Stimulated activated CD8-positive, alpha-beta memory T cell treated with anti-CD3 and anti-CD28 coated beads, Interleukin-2, amount 100 ng/mL, for 1 hour (primary cell): ENCODE measurements at regions not wholly inside any gene's neighbourhood (a gene's known extent, or its start where the extent isn't known, plus 50 kb on each side); places are given as distances from the start of the nearest gene placed in this dataset.
"Not testable (repeated sequence)": the region's sequence is repeated elsewhere in the genome, so short reads cannot be mapped to it uniquely, and the experiment has no call there.

ENCODE experiments used
- DNase-seq, 2 donors: peaks; one replicate each; pipeline ENCODE4 v3.0.0-alpha.2; 2020; ENCODE audit warnings: low read depth in 2 of 2

DNA sequence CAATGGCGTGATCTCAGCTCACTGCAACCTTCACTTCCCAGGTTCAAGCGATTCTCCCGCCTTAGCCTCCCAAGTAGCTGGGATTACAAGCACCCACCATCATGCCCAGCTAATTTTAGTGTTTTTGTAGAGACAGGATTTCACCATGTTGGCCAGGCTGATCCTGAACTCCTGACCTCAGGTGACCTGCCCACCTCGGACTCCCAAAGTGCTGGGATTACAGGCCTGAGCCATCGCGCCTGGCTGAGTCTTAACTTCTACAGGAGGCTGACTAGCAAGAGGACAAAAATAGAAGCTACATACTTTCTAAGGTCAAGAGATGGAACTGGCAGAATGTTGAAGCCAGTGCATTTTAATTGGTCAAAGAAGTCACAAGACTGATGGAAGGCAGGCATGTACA, 2296.2 kb upstream of the RAG2 start:
- DNase-seq: not testable (repeated sequence)

DNA sequence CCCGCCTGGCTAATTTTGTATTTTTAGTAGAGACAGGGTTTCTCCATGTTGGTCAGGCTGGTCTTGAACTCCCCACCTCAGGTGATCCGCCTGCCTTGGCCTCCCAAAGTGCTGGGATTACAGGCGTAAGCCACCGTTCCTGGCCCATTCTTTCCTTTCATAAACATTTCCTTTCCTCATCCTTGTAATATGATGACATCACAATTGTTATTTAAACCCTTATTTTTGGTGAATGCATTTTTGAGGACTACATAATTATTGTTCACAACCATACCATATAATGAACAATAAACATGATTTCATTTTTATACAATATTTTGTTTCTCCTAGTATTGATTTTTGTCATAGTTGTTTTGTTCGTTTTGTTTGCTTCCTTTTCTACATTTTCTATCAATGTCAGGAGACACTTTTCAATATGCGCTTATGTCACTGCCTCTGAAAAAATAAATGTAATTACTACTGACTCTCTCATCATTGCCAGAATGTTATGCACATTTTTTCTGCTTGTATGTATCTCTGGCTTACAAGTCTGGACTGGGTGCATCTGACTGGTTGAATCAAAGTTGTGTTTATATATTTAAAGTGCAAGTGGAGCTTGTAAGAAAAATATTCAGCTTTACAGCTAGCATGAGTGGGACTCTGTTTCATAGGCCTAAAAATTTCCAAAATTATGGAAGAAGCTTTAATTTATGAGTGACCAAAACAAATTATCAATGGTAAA, 2286.3 kb upstream of the RAG2 start:
- no peak for DNase-seq

DNA sequence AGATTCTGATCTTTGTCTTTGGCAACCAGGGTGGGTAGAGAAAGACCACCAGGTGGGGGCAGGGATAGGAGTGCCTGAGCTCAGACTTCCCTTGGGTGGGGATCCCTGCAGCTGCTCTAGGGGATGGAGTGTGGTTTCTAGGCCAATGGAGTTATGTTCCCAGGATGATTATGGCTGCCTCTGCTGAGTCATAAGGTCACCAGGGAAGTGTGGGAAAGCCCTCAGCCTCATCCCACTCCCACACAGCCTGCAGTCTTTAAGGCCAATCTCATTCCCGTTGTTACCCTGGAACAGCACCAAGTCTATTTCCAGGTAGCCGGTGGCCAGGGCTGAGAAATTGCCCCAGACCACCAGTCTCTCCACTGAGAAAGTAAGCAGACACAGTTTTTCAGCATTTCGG, 2269.3 kb upstream of the RAG2 start:
- no peak for DNase-seq

DNA sequence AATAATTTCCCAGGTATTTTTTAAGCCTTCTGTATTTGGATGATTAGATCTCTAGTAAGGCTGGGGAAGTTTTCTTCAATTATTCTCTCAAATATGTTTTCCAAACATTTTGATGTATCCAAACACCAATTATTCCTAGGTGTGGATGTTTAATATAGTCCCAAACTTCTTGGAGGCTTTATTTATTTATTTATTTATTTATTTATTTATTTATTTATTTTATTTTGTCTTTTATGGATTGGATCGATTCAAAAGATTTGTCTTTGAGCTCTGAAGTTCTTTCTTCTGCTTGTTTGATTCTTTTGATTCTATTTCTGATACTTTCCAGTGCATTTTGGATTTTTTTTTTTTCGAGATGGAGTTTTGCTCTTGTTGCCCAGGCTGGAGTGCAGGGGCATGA, 2267.9 kb upstream of the RAG2 start:
- no peak for DNase-seq

DNA sequence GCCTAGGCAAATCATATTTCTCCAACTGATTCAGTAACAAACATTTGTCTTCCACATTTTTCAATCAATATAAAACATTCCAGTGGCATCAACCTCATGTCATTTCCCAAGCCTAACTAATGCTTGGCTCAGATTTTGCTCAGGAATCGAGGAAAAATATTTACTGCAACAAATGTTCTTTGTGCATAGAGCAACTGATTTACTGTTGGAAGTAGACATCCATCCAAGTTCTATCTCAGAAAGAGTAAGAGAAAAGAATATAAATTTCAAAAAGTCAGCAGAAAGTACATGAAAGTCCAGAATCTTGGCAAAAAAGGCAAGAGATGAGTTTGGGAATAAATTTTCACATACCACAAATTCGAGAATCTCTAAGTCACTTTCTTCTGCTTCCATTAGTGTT, 2245.0 kb upstream of the RAG2 start:
- no peak for DNase-seq

DNA sequence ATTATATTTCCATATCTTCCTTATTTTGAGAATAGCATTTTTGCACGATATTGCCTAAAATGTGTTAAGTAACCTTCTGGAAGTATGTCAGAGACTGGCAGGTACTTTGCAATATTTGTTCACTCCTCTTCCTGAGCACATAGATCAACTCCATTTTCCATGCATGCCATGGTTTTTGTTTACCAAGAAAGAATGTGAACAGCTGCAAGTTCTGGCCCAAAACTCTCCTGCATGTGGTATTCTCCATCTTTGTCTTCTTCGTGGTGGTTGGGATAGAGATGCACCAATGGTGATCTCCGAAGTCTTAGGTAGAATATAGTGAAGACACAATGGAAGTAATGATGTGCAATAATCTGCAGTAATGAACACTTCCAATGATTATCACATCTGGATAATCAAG, 2241.0 kb upstream of the RAG2 start:
- no peak for DNase-seq

DNA sequence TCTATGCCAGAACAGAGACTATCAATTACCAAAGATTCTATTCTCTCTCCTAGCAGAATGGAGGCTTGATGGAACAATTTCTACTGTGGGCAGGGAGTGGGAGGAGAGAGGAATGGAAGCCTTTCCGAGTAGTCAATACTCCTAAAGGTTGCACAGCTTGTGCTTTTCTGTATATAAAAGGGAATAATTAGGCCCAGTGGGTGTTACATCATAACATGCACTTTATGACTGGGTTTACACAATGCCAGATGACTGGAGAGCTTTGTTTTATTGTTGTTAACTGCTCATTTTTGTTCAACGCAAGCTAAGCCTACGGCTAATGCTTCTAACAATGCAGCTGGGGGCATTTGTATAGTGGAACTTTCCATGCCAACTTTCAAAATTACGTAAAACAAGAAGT, 2237.9 kb upstream of the RAG2 start:
- DNase-seq: no peak

DNA sequence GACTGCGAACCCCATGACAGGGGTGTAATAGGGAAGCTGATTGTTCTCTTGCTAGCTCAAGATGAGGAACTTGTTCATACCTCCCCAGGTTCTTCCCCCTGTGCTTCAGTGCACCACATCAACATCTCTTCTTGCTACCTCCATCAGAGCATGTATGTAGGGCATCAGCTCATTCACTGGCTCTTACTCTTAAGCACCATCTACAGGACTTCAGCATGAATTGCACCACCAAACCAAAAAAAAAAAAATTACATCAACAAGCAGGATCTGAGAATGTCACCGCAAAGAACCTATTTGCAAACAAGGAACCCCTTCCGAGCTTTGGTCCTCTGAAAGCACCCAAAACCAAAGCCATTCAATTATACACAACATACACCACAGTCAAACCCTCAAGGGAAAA, 2226.5 kb upstream of the RAG2 start:
- no peak for DNase-seq

DNA sequence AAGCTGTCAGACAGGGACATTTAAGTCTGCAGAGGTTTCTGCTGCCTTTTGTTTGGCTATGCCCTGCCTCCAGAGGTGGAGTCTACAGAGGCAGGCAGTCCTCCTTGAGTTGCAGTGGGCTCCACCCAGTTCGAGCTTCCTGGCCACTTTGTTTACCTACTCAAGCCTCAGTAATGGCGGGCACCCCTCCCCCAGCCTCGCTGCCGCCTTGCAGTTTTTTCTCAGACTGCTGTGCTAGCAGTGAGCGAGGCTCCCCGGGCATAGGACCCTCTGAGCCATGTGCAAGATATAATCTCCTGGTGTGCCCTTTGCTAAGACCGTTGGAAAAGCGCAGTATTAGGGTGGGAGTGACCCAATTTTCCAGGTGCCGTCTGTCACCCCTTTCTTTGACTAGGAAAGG, 2223.8 kb upstream of the RAG2 start:
- not testable (repeated sequence) for DNase-seq

DNA sequence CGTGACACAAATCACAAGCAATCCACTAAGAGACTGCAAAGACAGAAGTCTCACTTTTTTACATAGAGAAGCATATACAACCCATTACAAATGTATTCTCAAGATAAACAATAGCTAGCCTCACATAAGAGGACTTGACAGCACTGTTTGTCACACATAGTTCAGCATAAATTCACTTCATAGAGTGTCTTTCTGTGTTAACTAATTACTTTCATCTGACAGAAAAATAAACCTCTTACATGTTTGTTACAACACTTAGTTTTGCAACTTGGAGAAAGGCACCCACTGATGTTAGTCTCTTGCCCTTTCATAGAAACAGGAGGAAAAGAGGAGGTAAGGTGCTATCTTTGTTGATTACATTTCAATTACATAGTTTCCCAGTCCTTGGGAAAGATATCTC, 2221.9 kb upstream of the RAG2 start:
- no peak for DNase-seq

DNA sequence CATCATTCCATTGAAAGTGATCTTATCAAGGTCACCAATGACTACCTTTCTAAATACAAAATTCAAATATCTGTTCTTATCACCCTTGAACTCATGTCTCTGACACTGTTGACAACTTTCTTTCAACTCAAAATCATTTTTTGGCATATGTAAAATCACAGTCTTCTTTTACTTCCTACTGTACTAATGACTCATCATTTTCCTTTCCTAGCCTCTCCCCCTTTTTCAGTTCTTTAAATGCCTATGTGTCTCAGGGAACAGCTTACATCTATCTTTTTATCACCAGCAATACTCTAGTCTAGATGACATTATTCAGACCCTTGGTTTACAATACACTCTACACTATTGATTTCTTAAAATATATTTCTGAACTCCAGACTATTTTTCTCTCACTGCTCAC, 2220.7 kb upstream of the RAG2 start:
- DNase-seq: no peak

DNA sequence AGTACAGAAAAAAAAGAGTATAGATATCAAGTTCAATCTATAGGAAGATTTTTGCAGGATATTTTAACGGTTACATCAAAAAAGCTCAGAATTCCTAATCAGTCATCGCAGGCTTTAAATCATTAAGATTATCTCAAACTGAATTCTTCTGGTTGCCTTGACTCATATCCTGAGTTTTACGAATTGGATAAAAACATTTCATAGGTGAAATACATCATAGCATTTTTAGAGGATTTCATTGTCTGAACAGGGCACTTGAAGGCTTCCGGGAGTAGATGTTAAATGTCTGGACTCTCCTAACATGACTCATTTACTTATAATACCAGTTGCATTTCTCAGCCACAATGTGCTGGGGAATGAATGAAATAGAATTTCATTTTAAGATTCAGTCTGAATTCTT, 2216.6 kb upstream of the RAG2 start:
- DNase-seq: no peak

DNA sequence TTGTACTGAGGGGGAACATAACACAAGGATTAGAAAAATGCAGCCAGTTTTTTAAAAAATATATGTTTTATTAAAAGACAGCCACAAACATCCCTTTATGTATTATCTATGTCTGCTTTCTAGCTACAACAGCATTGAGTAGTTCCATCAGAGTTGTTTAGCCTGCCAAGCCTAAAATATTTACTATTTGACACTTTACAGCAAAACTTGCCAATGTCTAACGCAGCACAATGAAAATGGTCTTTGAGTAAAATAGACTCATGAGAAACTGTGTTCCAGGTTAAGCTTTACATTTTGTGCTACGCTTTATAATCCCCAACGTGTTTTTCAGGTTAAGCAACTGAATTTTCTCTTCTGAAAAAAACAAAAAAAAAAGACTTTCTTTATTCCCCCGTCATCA, 2211.5 kb upstream of the RAG2 start:
- no peak for DNase-seq

DNA sequence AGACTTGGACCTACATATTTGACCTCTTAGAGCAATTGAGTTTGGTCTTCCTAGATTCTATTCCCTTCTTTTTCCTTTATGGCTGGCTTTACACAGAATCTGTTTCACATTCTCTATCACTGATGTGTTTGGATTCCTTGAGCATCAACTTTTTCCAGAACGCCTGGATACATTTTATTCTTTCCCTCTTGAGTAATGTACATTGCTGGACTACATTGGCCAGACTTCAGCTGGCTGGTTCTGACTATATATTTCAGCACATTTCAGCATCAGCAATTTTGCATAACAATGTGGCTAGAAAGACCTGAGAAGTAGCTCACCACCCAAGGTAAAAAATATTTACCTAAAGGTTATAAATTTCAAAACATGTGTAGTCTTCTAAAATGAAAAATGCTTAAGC, 2198.2 kb upstream of the RAG2 start:
- no peak for DNase-seq

DNA sequence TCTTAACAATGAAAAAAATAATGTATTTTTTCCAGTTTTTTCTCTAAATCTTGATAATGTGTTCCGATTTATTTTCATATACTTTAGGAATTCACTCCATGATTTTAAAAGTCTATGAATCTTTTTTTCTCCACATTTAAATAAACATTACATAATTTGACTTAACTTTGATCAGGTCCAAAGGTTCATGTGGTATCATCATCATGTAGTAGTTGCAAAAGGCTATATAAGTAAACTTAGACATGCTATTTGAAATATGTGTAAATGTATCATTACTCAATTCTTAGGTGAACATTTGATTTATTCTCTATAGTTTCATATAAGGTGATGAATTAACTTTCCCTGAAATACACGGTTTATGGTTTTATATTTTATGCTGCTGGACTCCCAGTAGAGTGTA, 2197.0 kb upstream of the RAG2 start:
- no peak for DNase-seq

DNA sequence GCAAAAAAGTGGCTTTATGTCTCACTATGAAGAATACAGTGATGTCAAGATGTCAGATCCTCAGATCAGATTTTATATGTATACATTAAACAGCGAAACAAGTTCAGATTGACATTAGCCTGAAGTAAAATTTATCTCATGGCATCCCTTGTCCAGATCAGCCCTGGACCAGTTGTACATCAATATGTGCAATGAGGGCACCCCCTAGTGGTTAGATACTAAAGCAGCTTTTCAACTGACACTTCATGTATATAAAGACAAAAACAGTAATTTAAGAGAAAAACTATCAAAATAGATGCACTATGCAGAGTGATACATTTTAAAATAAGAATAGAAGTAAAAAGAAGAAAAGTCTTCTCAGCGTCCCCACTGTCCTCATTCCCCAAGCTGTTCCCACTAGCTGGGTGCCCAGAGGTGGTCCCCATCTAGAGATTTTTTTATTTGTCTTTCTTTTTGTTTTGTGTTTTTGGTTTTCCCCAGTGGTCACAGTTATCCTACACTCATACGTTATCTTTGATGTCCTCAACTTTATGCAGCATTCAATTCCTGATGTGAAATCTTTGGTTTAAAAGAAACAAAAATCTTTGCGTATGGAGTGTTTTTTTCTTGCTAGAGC, 2193.4 kb upstream of the RAG2 start:
- no peak for DNase-seq

DNA sequence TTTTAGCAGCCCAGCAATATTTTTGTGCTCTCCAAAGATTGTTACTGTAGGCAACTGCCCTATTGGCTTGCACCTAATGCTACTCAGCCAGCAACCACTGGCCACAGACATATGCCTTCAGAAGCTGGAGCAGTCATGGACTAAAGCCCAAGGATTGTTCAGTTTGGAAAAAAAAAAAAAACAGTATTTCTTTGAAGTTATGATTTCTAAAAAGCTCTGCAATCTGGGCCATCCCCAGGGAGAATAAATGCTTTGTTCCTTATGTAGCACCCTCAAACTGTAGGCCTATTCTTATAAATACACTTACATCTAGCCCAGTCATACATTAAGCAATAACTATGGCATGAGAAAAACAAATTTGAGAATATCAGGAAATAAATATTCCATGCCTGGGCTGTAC, 2190.5 kb upstream of the RAG2 start:
- no peak for DNase-seq

DNA sequence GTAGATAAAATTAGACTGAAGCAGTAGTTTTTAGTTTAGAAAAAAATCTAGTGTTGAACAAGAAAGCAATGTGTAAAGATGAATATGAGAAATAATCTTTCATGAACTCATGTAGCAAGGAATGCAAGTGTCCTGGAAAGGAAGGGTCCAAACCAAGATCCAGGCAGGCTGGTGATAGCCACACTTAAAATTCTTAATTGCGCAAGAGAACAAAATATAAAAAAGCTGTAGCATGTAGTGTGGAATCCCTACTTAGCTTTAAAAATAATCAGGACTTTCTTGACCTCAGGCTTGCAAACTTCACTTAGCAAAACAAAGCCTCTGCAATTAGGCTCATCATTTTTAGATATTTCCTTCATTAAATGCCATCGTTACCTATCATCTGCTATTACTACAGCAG, 2186.1 kb upstream of the RAG2 start:
- DNase-seq: no peak

DNA sequence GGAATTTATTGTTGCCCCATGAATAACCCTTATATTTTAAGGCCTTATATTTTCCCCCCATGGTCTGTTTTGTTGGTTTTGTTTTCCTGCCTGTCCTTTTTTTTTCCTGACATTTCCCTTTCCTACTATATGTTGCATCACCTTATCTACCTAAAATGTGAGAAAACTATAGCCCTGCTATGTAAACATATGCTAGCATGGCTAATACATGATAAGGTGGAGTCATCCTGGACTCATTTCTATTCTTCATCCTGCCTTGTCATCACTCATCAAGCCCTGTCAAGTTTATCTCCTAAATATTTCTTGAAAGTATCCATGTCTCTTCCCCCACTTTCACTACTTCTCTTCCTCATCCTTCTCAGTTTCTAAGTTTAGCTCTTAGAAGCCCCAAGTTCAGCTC, 2168.8 kb upstream of the RAG2 start:
- no peak for DNase-seq

DNA sequence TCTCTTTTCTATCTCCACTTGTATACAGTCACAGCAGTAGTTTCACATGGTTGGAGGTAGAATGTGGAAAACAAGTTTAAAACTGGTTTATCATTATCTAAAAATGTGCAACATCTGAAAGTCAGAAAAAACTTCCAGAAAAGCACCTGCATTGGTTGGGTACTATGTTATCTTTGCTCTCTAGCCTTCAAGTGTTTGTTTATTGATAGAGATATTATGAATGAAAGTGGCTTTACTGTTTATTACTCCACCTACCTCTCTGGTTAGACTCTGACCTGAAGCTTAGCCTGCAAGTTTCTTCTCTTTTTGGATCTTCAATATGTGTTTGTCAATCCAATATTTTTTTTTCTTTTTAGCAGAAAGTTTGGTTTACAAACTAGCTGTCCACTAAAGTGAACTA, 2161.4 kb upstream of the RAG2 start:
- no peak for DNase-seq

DNA sequence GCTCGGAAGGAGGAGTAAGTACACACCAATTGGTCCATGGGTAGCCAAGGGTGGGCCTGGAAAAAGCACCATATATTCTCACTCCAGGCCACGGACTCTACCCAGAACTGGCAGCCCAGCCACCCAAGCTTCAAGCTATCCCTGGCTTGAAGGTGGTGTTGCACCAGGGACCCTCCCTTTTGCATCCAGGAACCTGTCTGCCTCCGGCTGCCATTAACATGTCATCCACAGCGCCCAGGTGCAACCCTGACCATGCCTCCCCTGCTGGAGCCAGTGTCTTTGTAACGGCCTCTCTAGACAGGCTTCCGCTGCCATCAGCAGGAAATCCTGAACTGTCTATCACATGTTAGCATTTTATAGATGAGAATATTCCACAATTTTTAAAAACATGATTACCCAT, 2158.5 kb upstream of the RAG2 start:
- no peak for DNase-seq

DNA sequence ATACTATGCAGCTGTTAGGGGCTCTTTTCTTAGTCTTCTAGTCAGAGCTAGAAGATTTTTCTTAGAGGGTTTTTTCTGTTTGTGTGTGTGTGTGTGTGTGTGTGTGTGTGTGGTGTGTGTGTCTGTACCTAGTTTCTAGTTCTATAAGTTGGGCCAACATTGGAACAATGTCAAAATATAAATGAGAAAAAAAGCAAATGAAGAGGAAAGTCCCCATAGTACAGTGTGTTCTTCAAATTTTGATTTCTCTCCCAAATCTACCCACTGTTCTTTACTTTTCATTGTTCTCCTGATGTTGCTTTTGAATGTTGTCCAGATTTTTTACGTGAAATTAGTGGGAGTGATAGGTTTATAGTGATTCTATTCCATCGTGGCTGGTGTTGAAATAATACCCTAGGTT, 2153.4 kb upstream of the RAG2 start:
- no peak for DNase-seq

DNA sequence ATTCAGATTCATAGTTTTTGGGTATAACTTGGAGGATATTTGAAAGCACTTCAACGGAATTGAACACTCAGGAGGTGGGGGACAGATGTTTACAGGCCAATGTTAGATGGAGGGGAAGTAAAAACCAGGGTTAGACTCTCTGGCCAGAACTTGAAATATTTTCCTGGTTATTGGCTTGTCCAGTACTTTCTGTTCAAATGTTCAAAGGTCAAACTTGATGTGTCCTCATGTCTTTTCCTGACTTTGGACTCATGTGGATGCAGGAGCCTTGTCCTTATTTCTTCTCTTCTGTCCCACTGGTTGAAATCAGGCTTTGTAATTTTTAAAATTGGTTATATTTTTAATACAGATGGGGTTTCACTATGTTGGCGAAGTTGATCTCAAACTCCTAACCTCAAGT, 2148.5 kb upstream of the RAG2 start:
- DNase-seq: not testable (repeated sequence)

DNA sequence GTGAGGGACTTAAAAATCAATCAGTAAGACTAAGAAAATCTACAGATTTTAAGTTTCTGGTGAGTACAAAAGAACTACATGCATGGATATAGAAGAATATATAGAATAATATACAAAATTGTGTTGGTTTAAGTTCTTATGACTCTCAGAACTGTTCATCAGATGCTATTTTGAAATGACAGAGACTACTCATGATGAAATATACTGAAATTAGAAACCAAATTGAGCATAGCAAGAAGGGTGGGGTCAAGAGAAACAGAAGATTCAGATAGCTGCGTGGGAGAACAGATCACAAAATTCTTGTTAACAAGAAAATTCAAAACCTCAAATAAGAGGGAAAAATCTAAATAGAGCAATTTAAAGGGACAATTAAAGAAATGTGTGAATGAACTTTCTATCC, 2125.3 kb upstream of the RAG2 start:
- no peak for DNase-seq
